HG02970 (cell line): ENCODE measurements at regions not wholly inside any gene's neighbourhood (a gene's known extent, or its start where the extent isn't known, plus 50 kb on each side); places are given as distances from the start of the nearest gene placed in this dataset.

Experiments used
- ATAC-seq: cut with Tn5 transposase; IDR thresholded peaks from one replicate; pipeline ENCODE4 v1.9.1; 2021; ENCODE audit warnings: mild to moderate bottlenecking, moderate library complexity, moderate number of reproducible peaks; ENCODE audit not compliant: unreplicated experiment, low FRiP score

- ATAC-seq: no peak
These were observed 58.6 kb upstream of the PGRMC2 start for GRCh38 chr4:128346054-128346716.

GRCh38 chr4:128345650-128346049 lies 58.0 kb upstream of the PGRMC2 start:
- no peak for ATAC-seq

GRCh38 chr4:128342762-128343161 lies 55.1 kb upstream of the PGRMC2 start:
- no peak for ATAC-seq

GRCh38 chr4:128341634-128342033 lies 54.0 kb upstream of the PGRMC2 start:
- ATAC-seq: no peak

GRCh38 chr4:128338634-128339355 lies 51.2 kb upstream of the PGRMC2 start:
- ATAC-seq: no peak

- no peak for ATAC-seq
These were observed 50.2 kb upstream of the PGRMC2 start for GRCh38 chr4:128337863-128338262.
